ENCODE measurements at regions not wholly inside any gene's neighbourhood (a gene's known extent, or its start where the extent isn't known, plus 50 kb on each side); places are given as distances from the start of the nearest gene placed in this dataset.

GRCh38 chr5:29382780-29383179 lies 1810.7 kb upstream of the CDH6 start:
- CTCF ChIA-PET = no interaction called here
- POLR2A ChIA-PET = no interaction called here

GRCh38 chr5:29380029-29380428 lies 1813.5 kb upstream of the CDH6 start:
- CTCF ChIA-PET = no interaction called here
- TF ChIP-seq, protein P1, sequence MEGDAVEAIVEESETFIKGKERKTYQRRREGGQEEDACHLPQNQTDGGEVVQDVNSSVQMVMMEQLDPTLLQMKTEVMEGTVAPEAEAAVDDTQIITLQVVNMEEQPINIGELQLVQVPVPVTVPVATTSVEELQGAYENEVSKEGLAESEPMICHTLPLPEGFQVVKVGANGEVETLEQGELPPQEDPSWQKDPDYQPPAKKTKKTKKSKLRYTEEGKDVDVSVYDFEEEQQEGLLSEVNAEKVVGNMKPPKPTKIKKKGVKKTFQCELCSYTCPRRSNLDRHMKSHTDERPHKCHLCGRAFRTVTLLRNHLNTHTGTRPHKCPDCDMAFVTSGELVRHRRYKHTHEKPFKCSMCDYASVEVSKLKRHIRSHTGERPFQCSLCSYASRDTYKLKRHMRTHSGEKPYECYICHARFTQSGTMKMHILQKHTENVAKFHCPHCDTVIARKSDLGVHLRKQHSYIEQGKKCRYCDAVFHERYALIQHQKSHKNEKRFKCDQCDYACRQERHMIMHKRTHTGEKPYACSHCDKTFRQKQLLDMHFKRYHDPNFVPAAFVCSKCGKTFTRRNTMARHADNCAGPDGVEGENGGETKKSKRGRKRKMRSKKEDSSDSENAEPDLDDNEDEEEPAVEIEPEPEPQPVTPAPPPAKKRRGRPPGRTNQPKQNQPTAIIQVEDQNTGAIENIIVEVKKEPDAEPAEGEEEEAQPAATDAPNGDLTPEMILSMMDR (IDR thresholded peaks at IDR 0.05; ENCODE audit: control extremely low read depth, extremely low read depth, low read depth, missing control alignments) = no peak
- POLR2A ChIA-PET = no interaction called here
- DNase-seq (ENCODE audit: extremely low spot score) = no peak

More at GRCh38 chr5:29382780-29383179, 1810.7 kb upstream of the CDH6 start:
- DNase-seq (ENCODE audit: extremely low spot score) = no peak
- TF ChIP-seq, protein P1 (IDR thresholded peaks at IDR 0.05; ENCODE audit: control extremely low read depth, extremely low read depth, low read depth, missing control alignments) = no peak

DNA sequence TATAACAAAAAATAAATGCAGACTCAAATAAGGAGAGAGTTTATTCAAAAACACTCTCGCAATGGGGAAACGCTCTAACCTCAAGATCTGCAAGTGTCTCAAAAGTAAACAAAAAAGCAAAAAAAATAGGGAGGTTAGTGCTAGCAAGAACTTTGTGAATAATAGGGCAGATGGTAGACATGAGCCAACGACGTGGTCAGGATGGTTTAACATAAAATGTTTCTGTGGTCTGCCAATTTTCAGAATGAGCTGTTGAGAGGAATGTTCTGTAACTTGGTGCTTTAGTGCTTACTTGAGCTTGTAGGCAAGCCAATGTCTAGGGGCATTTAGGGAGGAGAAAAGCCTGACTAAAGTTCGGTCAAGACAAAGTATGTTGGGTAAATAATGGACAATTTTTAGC lies 1813.9 kb upstream of the CDH6 start:
- TF ChIP-seq, protein P1 (IDR thresholded peaks at IDR 0.05; ENCODE audit: control extremely low read depth, extremely low read depth, low read depth, missing control alignments) = no peak
- ChIA-PET CTCF (interaction anchor here (1.3 kb wide), 1 partner anchor 13 kb away, joined by 3 read pairs; no protein-coding TSS in a partner anchor), POLR2A (no interaction called here)
- no peak for DNase-seq (ENCODE audit: extremely low spot score)

DNA sequence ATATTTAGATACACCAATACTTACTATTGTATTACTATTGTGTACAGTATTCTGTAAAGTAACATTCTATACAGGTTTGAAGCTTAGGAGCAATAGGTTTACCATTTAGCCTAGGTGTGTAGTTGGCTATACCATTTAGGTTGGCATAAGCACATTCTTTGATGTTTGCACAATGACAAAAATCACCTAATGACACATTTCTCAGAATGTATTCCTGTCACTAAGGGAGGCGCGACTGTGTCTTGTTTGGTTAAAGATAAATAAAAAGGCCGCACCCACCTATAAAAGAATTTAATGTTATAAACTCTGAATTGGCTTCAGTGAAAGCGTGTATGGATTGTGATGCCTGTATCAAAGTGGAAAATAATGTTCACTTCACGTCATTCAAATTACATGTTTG lies 1815.4 kb upstream of the CDH6 start:
- DNase-seq (ENCODE audit: extremely low spot score) = no peak
- TF ChIP-seq, protein P1 (IDR thresholded peaks at IDR 0.05; ENCODE audit: control extremely low read depth, extremely low read depth, low read depth, missing control alignments) = no peak
- ChIA-PET CTCF (interaction anchor here (1.3 kb wide), 1 partner anchor 11 kb away, joined by 3 read pairs; no protein-coding TSS in a partner anchor), POLR2A (no interaction called here)

- POLR2A ChIA-PET = no interaction called here
Observed at GRCh38 chr5:29370248-29370647, 1823.2 kb upstream of the CDH6 start.

GRCh38 chr5:29367176-29367833 lies 1826.2 kb upstream of the CDH6 start:
- ChIA-PET CTCF (interaction anchor here (0.8 kb wide), 1 partner anchor 12 kb away, joined by 3 read pairs; no protein-coding TSS in a partner anchor), POLR2A (no interaction called here)
- DNase-seq (ENCODE audit: extremely low spot score) = no peak
- TF ChIP-seq, protein P1 (IDR thresholded peaks at IDR 0.05; ENCODE audit: control extremely low read depth, extremely low read depth, low read depth, missing control alignments) = no peak

More at GRCh38 chr5:29370248-29370647, 1823.2 kb upstream of the CDH6 start:
- no peak for DNase-seq (ENCODE audit: extremely low spot score)
- TF ChIP-seq, protein P1 (IDR thresholded peaks at IDR 0.05; ENCODE audit: control extremely low read depth, extremely low read depth, low read depth, missing control alignments) = no peak
- CTCF ChIA-PET = interaction anchor here (1.0 to 1.1 kb wide), 2 partner anchors 17 to 29 kb away, joined by 3 read pairs; no protein-coding TSS in a partner anchor

Measured in GM10248 (cell line).